ENCODE measurements at regions not wholly inside any gene's neighbourhood (a gene's known extent, or its start where the extent isn't known, plus 50 kb on each side); places are given as distances from the start of the nearest gene placed in this dataset.

GRCh38 chr4:10253765-10254164 is 137.2 kb upstream of the WDR1 start:
- Histone ChIP-seq H2AFZ (ENCODE audit: low read length) (no peak overlapping the region), H3K4me1 (ENCODE audit: insufficient read depth, low read length) (no peaks in the 10 kb centered on the region), H4K20me1 (ENCODE audit: insufficient read depth, low read length) (no peaks in the 10 kb centered on the region), H3K36me3 (ENCODE audit: insufficient read depth, low read length) (no peaks in the 10 kb centered on the region), H3K4me2 (ENCODE audit: insufficient read depth, low read length) (no peak overlapping the region), H3K27me3 (ENCODE audit: insufficient read depth, low read length) (no peaks in the 10 kb centered on the region), H3K9me3 (ENCODE audit: low read depth, low read length) (no peaks in the 10 kb centered on the region), H3K27ac (ENCODE audit: low read depth, low read length) (no peak overlapping the region), H3K79me2 (ENCODE audit: insufficient read depth, low read length) (no peaks in the 10 kb centered on the region), H3K4me3 (ENCODE audit: insufficient read depth, low read length) (no peak overlapping the region)
- no peak for DNase-seq (ENCODE audit: insufficient read length, low spot score, missing footprints)
- TF ChIP-seq CTCF (IDR thresholded peaks at IDR 0.05; ENCODE audit: extremely low read depth, low read depth, low read length): no peak

DNA sequence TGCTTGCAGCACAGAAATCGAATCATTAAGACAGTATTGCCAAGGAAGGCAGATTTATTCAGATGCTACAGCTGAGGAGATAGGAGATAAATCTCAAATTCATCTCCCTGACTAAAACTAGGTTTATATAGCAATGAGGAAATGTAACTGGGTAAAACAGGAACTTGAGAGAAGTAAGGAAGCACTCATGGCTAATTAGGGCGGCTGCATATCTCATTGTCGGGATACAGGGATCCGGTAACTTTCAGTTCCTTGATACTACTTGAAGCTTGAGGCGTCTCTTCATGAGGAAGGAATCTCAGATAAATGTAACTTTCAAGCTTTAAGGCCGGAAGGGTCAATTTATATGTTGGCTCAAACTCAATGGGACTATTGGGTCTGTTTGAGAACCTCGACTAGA is 129.2 kb upstream of the WDR1 start:
- DNase-seq (ENCODE audit: insufficient read length, low spot score, missing footprints): no peak
- no peaks in the 10 kb centered on the region for H4K20me1 ChIP-seq (ENCODE audit: insufficient read depth, low read length)
- H3K4me2 ChIP-seq (ENCODE audit: insufficient read depth, low read length): no peak overlapping the region
- peaks cover 3% of the 10 kb centered on the region for H3K27me3 ChIP-seq (ENCODE audit: insufficient read depth, low read length)
- no peak overlapping the region for H2AFZ ChIP-seq (ENCODE audit: low read length)
- H3K79me2 ChIP-seq (ENCODE audit: insufficient read depth, low read length): no peaks in the 10 kb centered on the region
- H3K36me3 ChIP-seq (ENCODE audit: insufficient read depth, low read length): no peaks in the 10 kb centered on the region
- TF ChIP-seq CTCF (IDR thresholded peaks at IDR 0.05; ENCODE audit: extremely low read depth, low read depth, low read length): no peak
- no peak overlapping the region for H3K27ac ChIP-seq (ENCODE audit: low read depth, low read length)
- no peaks in the 10 kb centered on the region for H3K4me1 ChIP-seq (ENCODE audit: insufficient read depth, low read length)
- H3K9me3 ChIP-seq (ENCODE audit: low read depth, low read length): no peaks in the 10 kb centered on the region
- no peak overlapping the region for H3K4me3 ChIP-seq (ENCODE audit: insufficient read depth, low read length)

- no peak for TF ChIP-seq CTCF (IDR thresholded peaks at IDR 0.05; ENCODE audit: extremely low read depth, low read depth, low read length)
- H3K4me2 ChIP-seq (ENCODE audit: insufficient read depth, low read length): no peak overlapping the region
- no peak overlapping the region for H3K4me3 ChIP-seq (ENCODE audit: insufficient read depth, low read length)
Measured at GRCh38 chr4:10243856-10244255, 127.3 kb upstream of the WDR1 start.

GRCh38 chr4:10240691-10241090 is 124.1 kb upstream of the WDR1 start:
- H3K79me2 ChIP-seq (ENCODE audit: insufficient read depth, low read length): no peaks in the 10 kb centered on the region
- H3K36me3 ChIP-seq (ENCODE audit: insufficient read depth, low read length): no peaks in the 10 kb centered on the region
- no peak overlapping the region for H2AFZ ChIP-seq (ENCODE audit: low read length)
- H3K27ac ChIP-seq (ENCODE audit: low read depth, low read length): no peak overlapping the region
- no peaks in the 10 kb centered on the region for H3K9me3 ChIP-seq (ENCODE audit: low read depth, low read length)
- H3K27me3 ChIP-seq (ENCODE audit: insufficient read depth, low read length): peaks cover 3% of the 10 kb centered on the region
- no peak for TF ChIP-seq CTCF (IDR thresholded peaks at IDR 0.05; ENCODE audit: extremely low read depth, low read depth, low read length)
- no peaks in the 10 kb centered on the region for H4K20me1 ChIP-seq (ENCODE audit: insufficient read depth, low read length)
- no peak overlapping the region for H3K4me2 ChIP-seq (ENCODE audit: insufficient read depth, low read length)
- DNase-seq (ENCODE audit: insufficient read length, low spot score, missing footprints): no peak
- H3K4me1 ChIP-seq (ENCODE audit: insufficient read depth, low read length): no peaks in the 10 kb centered on the region
- H3K4me3 ChIP-seq (ENCODE audit: insufficient read depth, low read length): no peak overlapping the region

More at GRCh38 chr4:10243856-10244255, 127.3 kb upstream of the WDR1 start:
- no peaks in the 10 kb centered on the region for H3K9me3 ChIP-seq (ENCODE audit: low read depth, low read length)
- no peaks in the 10 kb centered on the region for H3K36me3 ChIP-seq (ENCODE audit: insufficient read depth, low read length)
- no peak for DNase-seq (ENCODE audit: insufficient read length, low spot score, missing footprints)
- H3K27ac ChIP-seq (ENCODE audit: low read depth, low read length): no peak overlapping the region
- no peak overlapping the region for H2AFZ ChIP-seq (ENCODE audit: low read length)
- H3K27me3 ChIP-seq (ENCODE audit: insufficient read depth, low read length): peaks cover 3% of the 10 kb centered on the region
- no peaks in the 10 kb centered on the region for H4K20me1 ChIP-seq (ENCODE audit: insufficient read depth, low read length)
- H3K4me1 ChIP-seq (ENCODE audit: insufficient read depth, low read length): no peaks in the 10 kb centered on the region
- H3K79me2 ChIP-seq (ENCODE audit: insufficient read depth, low read length): no peaks in the 10 kb centered on the region

Data from osteoblast (primary cell).